ENCODE measurements at regions not wholly inside any gene's neighbourhood (a gene's known extent, or its start where the extent isn't known, plus 50 kb on each side); places are given as distances from the start of the nearest gene placed in this dataset.

- intact Hi-C loops (cut with micrococcal nuclease) = no loop called here
- H4K20me1 ChIP-seq (ENCODE audit: insufficient read depth) = no peaks in the 10 kb centered on the region
- ChIA-PET CTCF (interaction anchor here (1.3 to 7.8 kb wide), 2 partner anchors 162 to 490 kb away, joined by 5 to 195 read pairs; partner anchors contain the start of gene IL6), POLR2A (no interaction called here), RAD21 (ENCODE audit: low non-redundant PET in 1 of 2, low total read pairs in 2 of 2, uncharacterized antibody in 2 of 2, unreplicated experiment in 2 of 2) (no interaction called here)
- no peak overlapping the region for H3K4me2 ChIP-seq (ENCODE audit: low read length)
- no peaks in the 10 kb centered on the region for H3K36me3 ChIP-seq (ENCODE audit: control insufficient read depth in 1 of 2, insufficient read depth in 2 of 2, low read length in 2 of 2)
- H3K27me3 ChIP-seq (ENCODE audit: insufficient read depth, low read length) = no peaks in the 10 kb centered on the region
- H3K4me3 ChIP-seq (replicated peaks in 1 of 2; ENCODE audit: low read depth in 1 of 2, low read length in 2 of 2) = no peak overlapping the region
- no peaks in the 10 kb centered on the region for H3K79me2 ChIP-seq (ENCODE audit: insufficient read depth, low read length)
- H3K27ac ChIP-seq (ENCODE audit: low read depth, low read length) = no peak overlapping the region
- no peak for ATAC-seq
- no TSS peak for BruUV-seq (replicated peaks)
- H3K4me1 ChIP-seq (ENCODE audit: control insufficient read depth in 1 of 2, insufficient read depth in 2 of 2, low read length in 2 of 2) = no peaks in the 10 kb centered on the region
- TF ChIP-seq SRF (IDR thresholded peaks at IDR 0.05; ENCODE audit: low read depth) (no peak), JUND (IDR thresholded peaks at IDR 0.05) (no peak), TCF7L2 (IDR thresholded peaks at IDR 0.05; ENCODE audit: borderline replicate concordance, extremely low read depth, insufficient read depth, insufficient read length) (no peak), ZFX (IDR thresholded peaks at IDR 0.05) (no peak), SIN3A (IDR thresholded peaks at IDR 0.05; ENCODE audit: low read depth) (no peak), RAD21 (IDR thresholded peaks at IDR 0.05; ENCODE audit: low read depth) (no peak), CEBPB (IDR thresholded peaks at IDR 0.05; ENCODE audit: low read depth) (no peak), POLR2AphosphoS5 (IDR thresholded peaks at IDR 0.05; ENCODE audit: low read depth, low read length) (no peak)
- H3K9ac ChIP-seq (ENCODE audit: low read length) = no peak overlapping the region
- no peak for DNase-seq (ENCODE audit: low read depth, low spot score)
- no peaks in the 10 kb centered on the region for H3K9me3 ChIP-seq (ENCODE audit: control insufficient read depth in 1 of 2, insufficient read depth in 1 of 2, low read depth in 1 of 2, low read length in 2 of 2)
- H3K9me2 ChIP-seq (ENCODE audit: insufficient read depth) = no peaks in the 10 kb centered on the region
- H2AFZ ChIP-seq (ENCODE audit: low read depth, low read length, poor library complexity, severe bottlenecking) = no peak overlapping the region
These were observed 64.6 kb upstream of the STEAP1B start for GRCh38 chr7:22564511-22565045.

GRCh38 chr7:22563621-22564241 lies 63.7 kb upstream of the STEAP1B start:
- Histone ChIP-seq H3K27ac (ENCODE audit: low read depth, low read length) (no peak overlapping the region), H3K79me2 (ENCODE audit: insufficient read depth, low read length) (no peaks in the 10 kb centered on the region), H3K4me2 (ENCODE audit: low read length) (no peak overlapping the region), H3K9me2 (ENCODE audit: insufficient read depth) (no peaks in the 10 kb centered on the region), H3K4me3 (replicated peaks in 1 of 2; ENCODE audit: low read depth in 1 of 2, low read length in 2 of 2) (no peak overlapping the region), H3K36me3 (ENCODE audit: control insufficient read depth in 1 of 2, insufficient read depth in 2 of 2, low read length in 2 of 2) (no peaks in the 10 kb centered on the region), H3K9ac (ENCODE audit: low read length) (no peak overlapping the region), H3K27me3 (ENCODE audit: insufficient read depth, low read length) (no peaks in the 10 kb centered on the region), H4K20me1 (ENCODE audit: insufficient read depth) (no peaks in the 10 kb centered on the region), H3K9me3 (ENCODE audit: control insufficient read depth in 1 of 2, insufficient read depth in 1 of 2, low read depth in 1 of 2, low read length in 2 of 2) (no peaks in the 10 kb centered on the region), H3K4me1 (ENCODE audit: control insufficient read depth in 1 of 2, insufficient read depth in 2 of 2, low read length in 2 of 2) (no peaks in the 10 kb centered on the region), H2AFZ (ENCODE audit: low read depth, low read length, poor library complexity, severe bottlenecking) (no peak overlapping the region)
- no peak for ATAC-seq
- ChIA-PET RAD21 (ENCODE audit: low non-redundant PET in 1 of 2, low total read pairs in 2 of 2, uncharacterized antibody in 2 of 2, unreplicated experiment in 2 of 2) (no interaction called here), POLR2A (no interaction called here), CTCF (interaction anchor here (7.8 kb wide), 1 partner anchor 162 kb away, joined by 195 read pairs; the partner anchor contains the start of gene IL6)
- BruUV-seq (replicated peaks) = no TSS peak
- TF ChIP-seq REST (IDR thresholded peaks at IDR 0.05; ENCODE audit: low read depth) (no peak), ELF1 (IDR thresholded peaks at IDR 0.05; ENCODE audit: borderline replicate concordance, low read depth) (no peak), FOSL1 (IDR thresholded peaks at IDR 0.05; ENCODE audit: low read depth) (no peak), EZH2 (IDR thresholded peaks at IDR 0.05) (no peak), SRF (IDR thresholded peaks at IDR 0.05; ENCODE audit: low read depth) (no peak), POLR2AphosphoS5 (IDR thresholded peaks at IDR 0.05; ENCODE audit: low read depth, low read length) (no peak), YY1 (IDR thresholded peaks at IDR 0.05; ENCODE audit: extremely low read depth, insufficient replicate concordance, low read depth, low read length) (no peak), SIN3A (IDR thresholded peaks at IDR 0.05; ENCODE audit: low read depth) (no peak), CBX3 (IDR thresholded peaks at IDR 0.05; ENCODE audit: low read depth) (no peak), JUND (IDR thresholded peaks at IDR 0.05) (no peak)
- TF ChIP-seq, protein P1, sequence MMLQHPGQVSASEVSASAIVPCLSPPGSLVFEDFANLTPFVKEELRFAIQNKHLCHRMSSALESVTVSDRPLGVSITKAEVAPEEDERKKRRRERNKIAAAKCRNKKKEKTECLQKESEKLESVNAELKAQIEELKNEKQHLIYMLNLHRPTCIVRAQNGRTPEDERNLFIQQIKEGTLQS (IDR thresholded peaks at IDR 0.05) = no peak
- intact Hi-C loops (cut with micrococcal nuclease) = no loop called here
- DNase-seq (ENCODE audit: low read depth, low spot score) = no peak

Data from HCT116 (cell line).